NCI-H2107 treated with DMSO at 0.1 percent for 48 hours (cell line): ENCODE measurements at regions not wholly inside any gene's neighbourhood (a gene's known extent, or its start where the extent isn't known, plus 50 kb on each side); places are given as distances from the start of the nearest gene placed in this dataset.
"Not testable (repeated sequence)": the region's sequence is repeated elsewhere in the genome, so short reads cannot be mapped to it uniquely, and the experiment has no call there.

ENCODE experiments used
- DNase-seq: peaks from one replicate; lab custom pipeline; 2025; ENCODE audit not compliant: unreplicated experiment; lab: John Stamatoyannopoulos, UW

DNA sequence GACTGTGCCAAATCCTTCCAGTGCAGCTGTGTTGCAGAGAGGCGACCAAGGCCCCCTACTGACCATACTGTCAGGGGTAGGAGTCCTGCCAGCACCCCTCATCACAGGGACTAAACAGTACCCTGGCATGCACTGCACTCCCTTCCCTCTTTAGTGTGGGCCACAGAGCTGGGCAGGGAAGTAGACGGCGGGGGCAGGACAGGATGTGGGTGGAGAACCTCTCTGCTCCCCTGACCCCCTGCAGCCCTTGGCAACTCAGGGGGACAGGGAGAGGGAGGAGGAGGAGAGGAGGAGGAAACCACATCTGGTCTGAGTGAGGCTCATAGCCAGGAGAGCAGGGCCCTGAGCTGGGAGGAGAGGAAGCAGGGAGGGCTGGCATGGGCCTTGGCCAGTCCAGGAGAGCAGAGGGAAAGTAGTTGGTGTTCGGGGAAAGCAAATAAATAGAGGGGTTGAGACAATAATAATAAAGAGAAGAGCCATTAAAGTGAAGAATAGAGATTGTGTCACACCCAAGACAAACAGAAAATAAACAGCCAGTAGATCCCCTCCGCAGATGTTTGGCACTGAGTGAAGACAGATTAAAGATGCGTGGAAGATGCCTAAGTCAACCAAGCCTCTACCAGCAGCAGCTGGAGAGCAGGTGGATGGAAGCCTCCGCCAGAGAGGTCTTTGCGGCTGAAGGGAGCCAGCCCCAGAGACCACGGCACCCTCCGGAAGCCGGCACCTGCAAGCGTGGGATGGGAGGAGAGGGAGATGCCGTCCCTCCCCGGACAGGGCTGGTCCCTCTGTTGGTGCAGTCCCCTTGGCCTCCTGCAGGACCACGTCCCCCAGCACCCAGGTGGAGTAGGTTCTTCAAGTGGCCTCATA lies 61.5 kb downstream of the RPUSD4 start:
- no peak for DNase-seq

- no peak for DNase-seq
Measured at GRCh38 chr11:126148317-126148716, 63.1 kb downstream of the RPUSD4 start.

GRCh38 chr11:126147208-126148111 lies 64.0 kb downstream of the RPUSD4 start:
- no peak for DNase-seq

- peak; percentile 69 for DNase-seq
Measured at GRCh38 chr11:126146454-126147192, 64.8 kb downstream of the RPUSD4 start.

- DNase-seq: no peak
Measured at GRCh38 chr11:126145954-126146353, 65.5 kb downstream of the RPUSD4 start.

DNA sequence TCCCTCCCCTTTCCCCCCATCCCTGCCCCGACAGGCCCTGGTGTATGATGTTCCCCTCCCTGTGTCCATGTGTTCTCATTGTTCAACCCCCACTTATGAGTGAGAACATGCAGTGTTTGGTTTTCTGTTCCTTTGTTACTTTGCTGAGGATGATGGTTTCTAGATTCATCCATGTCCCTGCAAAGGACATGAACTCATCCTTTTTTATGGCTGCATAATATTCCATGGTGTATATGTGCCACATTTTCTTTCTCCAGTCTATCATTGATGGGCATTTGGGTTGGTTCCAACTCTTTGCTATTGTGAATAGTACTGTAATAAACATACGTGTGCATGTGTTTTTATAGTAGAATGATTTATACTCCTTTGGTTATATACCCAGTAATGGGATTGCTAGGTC lies 68.0 kb downstream of the RPUSD4 start:
- not testable (repeated sequence) for DNase-seq

DNA sequence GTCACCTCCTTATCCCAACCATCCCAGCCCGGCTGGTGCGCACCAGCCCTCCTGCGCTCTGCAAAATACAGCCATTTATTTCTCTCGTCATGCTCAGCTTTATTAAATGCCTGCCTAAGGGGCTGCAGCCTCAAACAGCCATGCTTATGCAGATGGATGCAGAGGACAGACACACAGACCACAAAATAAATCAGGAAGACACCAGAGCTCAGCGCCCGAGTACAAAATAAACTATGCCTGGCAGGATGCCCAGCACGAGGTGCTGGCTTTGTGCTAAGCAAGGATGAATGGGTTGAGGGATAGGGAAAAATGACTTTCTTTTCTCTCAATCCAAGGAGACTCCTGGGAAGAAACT lies 70.5 kb downstream of the RPUSD4 start:
- DNase-seq: peak; percentile 38

DNA sequence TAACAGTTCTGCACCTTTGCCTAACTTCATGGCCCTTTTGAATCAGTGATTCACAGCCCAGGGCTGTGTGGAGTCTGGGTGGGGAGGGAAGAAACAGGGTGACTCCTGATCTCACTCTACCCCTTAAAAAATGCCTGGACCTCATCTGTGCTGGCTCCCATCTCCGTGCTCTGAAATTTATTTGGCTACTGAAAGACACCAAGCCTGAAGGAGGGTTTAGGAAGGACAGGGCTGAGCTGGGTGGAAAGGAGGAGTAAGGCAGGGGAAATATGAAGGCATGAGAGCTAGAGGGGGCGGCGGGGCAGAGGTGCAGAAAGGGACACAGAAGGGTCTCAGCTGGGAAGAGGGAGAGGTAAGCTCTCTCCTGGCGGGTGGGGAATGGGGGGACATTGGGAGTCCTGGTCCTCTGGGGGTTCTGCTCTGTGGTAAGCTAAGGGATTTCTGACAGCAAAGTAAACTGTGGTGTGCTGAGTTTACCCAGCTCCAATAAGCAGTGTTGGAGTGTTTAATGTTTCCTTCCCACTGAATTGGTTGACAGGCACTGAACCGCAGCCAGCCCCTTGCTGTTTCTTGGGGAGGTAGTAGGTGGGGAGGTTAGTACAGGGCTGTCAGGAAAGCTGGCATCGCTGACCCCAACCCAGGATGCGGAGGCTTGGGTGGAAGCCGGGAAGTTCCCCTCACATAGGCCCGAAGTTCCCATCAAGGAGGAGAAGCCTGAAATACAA lies 71.1 kb downstream of the RPUSD4 start:
- no peak for DNase-seq

GRCh38 chr11:126139111-126140091 lies 72.0 kb downstream of the RPUSD4 start:
- no peak for DNase-seq

GRCh38 chr11:126138636-126139035 lies 72.8 kb downstream of the RPUSD4 start:
- DNase-seq: no peak

DNA sequence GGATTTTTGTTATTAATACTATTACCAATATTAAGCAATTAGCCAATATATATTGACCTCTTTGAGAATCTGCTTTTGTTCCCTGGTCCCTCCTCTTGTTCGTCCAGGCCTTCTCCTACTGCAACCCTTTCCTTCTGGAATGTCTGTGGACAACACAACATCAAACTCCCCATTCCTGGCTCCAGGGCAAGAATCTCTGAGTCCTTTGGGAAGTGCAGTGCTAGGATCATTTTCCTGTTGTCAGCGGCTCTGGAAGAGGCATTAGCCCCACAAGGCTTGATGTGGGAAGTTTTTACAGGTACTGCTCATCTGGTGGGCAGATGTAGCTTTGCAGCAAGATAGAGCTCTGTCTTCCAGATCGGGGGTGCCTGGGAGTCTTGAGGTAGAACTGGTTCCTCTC lies 74.3 kb downstream of the RPUSD4 start:
- no peak for DNase-seq

DNA sequence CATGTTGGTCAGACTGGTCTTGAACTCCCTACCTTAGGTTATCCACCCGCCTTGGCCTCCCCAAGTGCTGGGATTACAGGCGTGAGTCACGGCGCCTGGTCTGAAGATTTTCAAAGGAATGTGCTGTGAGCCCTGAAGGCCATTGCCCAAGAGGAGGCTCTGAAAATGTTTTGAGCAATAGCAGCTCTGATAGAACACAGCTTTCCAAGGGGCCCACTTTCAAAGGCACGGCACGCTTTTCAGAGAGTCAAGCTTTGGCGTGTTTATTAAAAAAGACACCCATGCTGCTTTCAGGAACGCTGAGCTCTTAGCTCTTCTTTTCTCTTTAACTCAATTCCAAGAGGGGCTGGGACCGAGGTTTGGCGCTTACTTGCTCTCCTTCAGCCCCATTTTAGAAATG lies 73.8 kb upstream of the CDON start:
- no peak for DNase-seq

DNA sequence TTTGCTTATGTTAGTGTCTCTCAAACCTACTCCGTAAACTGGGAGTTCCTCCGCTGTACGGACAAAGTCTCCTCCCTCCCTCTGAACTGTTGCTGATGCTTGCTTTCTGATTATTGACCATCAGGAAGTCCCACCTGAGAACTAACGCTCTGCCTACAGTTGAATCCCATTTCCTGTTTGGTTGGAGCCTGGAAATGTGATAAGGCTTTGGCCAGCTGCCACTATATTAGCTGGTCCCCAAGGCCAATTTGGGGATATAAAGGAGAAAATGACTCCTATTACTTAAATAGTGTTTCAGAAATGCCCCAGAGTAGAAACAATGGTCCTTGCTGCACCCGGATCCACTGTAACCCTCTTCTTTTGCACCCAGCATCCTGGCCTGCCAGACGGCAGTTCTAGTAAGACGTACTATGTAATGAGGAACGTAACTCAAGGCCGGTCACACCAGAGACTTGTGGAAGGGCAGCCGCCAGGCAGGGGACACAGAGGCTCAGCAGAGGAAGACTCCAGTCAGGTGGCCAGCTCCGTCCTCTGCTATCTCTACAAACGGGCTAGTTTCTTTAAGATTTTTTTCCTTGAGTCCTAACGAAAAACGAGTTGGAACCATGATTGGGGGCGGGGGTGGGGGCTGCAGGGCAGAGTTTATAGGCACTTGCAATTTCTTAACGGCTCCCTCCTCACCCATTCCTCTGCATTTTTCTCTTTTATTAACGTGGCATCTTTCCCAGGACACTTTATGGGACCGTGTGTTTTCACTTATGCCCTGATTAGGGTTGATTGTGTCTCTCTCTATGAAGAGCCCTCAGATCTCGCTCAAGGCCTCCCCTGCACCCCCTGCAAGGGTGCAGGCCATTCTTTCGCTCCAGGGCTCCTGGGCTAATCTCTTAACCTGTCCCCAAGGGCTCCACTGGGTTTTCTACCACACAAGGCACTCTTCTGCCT lies 72.8 kb upstream of the CDON start:
- no peak for DNase-seq

- no peak for DNase-seq
Measured at GRCh38 chr11:126134461-126135155, 71.9 kb upstream of the CDON start.

DNA sequence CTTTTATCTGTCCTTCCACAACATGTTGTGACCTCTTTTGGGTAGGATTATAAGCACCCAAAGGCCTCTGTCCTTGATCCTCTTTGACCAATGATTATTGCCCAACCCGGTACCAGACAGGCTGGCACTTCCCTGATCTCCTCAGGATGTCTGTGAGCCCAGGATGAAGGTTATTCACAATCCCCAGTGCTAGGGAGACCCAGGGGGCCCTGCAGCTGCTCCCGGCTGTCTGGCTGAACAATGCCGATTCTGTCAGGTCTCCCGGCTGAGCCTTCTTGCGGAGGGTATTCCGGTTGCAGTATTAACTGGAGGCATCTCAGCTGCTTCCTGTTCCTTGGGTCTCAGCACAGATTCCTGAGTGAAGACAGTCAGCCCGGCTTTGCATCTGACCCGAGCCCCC lies 71.2 kb upstream of the CDON start:
- DNase-seq: no peak

DNA sequence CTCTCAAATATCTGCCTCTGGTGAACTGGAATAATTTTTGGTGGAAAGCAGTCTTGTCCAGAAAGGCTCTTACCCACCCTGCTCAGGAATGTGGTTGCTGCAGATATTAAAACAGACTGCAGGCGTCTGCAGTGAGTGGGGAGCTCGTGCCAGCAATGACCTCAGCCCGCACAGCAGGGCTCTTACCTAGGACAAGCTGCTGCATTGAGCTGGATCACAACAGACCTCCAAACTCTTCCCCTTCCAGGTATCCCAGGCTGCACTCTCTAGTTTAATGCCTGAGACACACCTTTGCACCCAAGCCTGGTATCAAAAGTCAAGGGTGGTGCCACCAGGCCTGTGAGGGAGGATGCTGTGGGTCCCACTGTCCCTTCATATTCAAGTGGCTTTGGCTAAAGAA lies 69.7 kb upstream of the CDON start:
- no peak for DNase-seq

DNA sequence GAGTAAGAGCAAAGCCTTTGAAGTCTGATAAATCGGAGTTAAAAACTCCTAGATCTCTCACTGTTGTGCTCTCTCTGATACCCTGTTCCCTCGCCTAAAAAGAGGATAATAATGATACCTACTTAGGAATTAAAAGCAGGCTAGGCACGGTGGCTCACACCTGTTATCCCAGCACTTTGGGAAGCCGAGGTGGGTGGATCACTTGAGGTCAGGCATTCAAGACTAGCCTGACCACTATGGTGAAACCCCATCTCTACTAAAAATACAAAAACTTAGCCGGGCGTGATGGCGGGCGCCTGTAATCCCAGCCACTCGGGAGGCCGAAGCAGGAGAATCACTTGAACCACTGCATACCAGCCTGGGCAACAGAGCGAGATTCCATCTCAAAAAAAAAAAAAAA lies 68.1 kb upstream of the CDON start:
- DNase-seq: not testable (repeated sequence)
